ENCODE measurements at regions not wholly inside any gene's neighbourhood (a gene's known extent, or its start where the extent isn't known, plus 50 kb on each side); places are given as distances from the start of the nearest gene placed in this dataset.

DNA sequence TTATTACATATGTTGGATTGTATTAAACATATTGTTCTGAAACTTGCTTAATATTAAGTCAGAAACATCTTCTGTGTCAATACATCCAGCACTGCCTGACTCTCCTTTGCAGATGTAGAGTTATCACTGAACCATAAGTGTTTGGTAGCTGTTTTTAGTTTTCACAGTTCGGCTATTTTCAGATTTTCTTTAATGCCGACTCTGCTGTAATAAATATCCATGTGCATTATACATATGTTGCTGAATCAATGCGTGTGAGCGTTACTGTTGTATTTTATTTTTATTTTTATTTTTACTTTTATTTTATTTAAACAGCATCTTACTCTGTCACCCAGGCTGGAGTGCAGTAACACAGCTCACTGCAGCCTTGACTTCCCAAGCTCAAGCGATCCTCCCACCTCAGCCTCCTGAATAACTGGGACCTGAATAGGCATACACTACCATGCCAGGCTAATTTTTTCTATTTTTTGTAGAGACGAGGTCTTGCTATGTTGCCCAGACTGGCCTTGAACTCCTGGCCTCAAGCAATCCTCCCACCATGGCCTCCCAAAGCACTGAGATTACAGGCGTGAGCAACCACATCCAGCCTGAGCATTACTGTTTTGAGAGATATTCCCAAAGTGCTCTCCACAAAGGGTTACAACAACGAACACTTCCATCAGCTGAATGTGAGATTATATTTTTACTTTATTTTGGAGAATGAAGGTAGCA is 50.7 kb upstream of the NOCT start:
- Histone ChIP-seq H3K27me3 (ENCODE audit: control insufficient read depth, insufficient read depth, low read length) (no peaks in the 10 kb centered on the region), H3K36me3 (ENCODE audit: control insufficient read depth, insufficient read depth, low read length) (no peaks in the 10 kb centered on the region), H3K4me3 (ENCODE audit: low read depth, low read length) (no peak overlapping the region)
- TF ChIP-seq, protein P1, sequence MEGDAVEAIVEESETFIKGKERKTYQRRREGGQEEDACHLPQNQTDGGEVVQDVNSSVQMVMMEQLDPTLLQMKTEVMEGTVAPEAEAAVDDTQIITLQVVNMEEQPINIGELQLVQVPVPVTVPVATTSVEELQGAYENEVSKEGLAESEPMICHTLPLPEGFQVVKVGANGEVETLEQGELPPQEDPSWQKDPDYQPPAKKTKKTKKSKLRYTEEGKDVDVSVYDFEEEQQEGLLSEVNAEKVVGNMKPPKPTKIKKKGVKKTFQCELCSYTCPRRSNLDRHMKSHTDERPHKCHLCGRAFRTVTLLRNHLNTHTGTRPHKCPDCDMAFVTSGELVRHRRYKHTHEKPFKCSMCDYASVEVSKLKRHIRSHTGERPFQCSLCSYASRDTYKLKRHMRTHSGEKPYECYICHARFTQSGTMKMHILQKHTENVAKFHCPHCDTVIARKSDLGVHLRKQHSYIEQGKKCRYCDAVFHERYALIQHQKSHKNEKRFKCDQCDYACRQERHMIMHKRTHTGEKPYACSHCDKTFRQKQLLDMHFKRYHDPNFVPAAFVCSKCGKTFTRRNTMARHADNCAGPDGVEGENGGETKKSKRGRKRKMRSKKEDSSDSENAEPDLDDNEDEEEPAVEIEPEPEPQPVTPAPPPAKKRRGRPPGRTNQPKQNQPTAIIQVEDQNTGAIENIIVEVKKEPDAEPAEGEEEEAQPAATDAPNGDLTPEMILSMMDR (IDR thresholded peaks at IDR 0.05; ENCODE audit: insufficient read depth, low read length, severe bottlenecking) = no peak
- DNase-seq (ENCODE audit: low read depth) (no peak), FAIRE-seq (no peak)

DNA sequence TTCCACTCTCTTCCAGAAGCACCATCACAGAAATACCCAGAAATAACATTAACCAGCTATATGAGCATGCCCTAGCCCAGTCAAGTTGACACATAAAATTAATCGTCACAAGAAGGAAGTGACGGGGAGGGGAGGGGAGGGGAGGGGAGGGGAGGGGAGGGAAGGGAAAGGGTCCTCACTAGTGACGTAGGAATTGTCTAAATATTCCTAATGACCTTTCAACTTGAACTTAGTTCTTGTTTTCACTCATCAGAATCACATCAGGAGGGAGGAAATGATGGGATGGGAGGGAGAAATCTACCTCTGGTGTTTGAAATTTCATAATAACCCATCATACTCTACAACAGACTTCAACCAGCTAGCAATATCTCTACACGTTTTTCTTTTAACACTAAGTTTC is 52.2 kb upstream of the NOCT start:
- Histone ChIP-seq H3K36me3 (ENCODE audit: control insufficient read depth, insufficient read depth, low read length) (no peaks in the 10 kb centered on the region), H3K27me3 (ENCODE audit: control insufficient read depth, insufficient read depth, low read length) (no peaks in the 10 kb centered on the region), H3K4me3 (ENCODE audit: low read depth, low read length) (no peak overlapping the region)
- FAIRE-seq (no peak), DNase-seq (ENCODE audit: low read depth) (no peak)
- TF ChIP-seq, protein P1 (IDR thresholded peaks at IDR 0.05; ENCODE audit: insufficient read depth, low read length, severe bottlenecking) = no peak

DNA sequence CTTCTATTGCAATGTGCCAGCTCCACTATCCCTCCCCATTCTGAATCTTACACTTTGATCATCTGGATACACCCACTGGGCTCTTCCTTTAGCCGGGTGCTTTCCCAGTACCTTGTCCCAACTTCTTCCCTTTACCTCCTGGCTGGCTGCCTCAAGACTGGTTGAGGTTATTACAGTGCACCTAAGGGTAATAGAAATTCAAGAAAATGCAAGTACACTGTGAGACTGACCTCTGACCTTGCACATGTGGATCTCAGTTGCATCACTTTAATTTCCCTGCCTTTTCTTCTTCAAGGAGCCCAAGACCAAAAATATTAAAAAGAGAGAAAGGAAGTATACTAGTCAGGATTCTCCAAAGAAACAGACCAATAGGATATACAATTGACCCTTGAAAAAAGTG is 53.9 kb upstream of the NOCT start:
- H3K36me3 ChIP-seq (ENCODE audit: control insufficient read depth, insufficient read depth, low read length) = no peaks in the 10 kb centered on the region
- no peak for DNase-seq (ENCODE audit: low read depth)
- H3K4me3 ChIP-seq (ENCODE audit: low read depth, low read length) = no peak overlapping the region
- no peaks in the 10 kb centered on the region for H3K27me3 ChIP-seq (ENCODE audit: control insufficient read depth, insufficient read depth, low read length)
- TF ChIP-seq, protein P1 (IDR thresholded peaks at IDR 0.05; ENCODE audit: insufficient read depth, low read length, severe bottlenecking) = no peak
- no peak for FAIRE-seq

DNA sequence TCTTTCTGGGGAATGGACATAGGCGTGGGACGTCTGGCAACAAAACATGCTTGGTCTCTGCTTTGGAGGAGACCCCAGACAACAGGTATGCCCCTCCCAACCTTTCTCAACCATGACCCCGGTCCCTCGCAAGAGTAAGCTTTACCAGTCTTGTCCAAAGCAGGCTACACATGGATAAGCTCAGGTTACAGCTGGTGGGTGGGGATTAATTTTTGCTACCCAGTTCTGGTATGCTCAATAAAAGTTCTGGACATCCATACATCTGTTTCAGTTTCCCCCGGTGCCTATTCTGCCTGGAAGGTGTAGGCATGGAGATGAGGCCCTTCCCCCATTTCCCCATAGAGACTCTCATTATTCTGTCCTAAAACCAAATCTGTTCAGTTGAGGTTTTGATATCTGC is 54.5 kb upstream of the NOCT start:
- FAIRE-seq (no peak), DNase-seq (ENCODE audit: low read depth) (no peak)
- Histone ChIP-seq H3K27me3 (ENCODE audit: control insufficient read depth, insufficient read depth, low read length) (no peaks in the 10 kb centered on the region), H3K36me3 (ENCODE audit: control insufficient read depth, insufficient read depth, low read length) (no peaks in the 10 kb centered on the region), H3K4me3 (ENCODE audit: low read depth, low read length) (no peak overlapping the region)
- TF ChIP-seq, protein P1 (IDR thresholded peaks at IDR 0.05; ENCODE audit: insufficient read depth, low read length, severe bottlenecking) = no peak

DNA sequence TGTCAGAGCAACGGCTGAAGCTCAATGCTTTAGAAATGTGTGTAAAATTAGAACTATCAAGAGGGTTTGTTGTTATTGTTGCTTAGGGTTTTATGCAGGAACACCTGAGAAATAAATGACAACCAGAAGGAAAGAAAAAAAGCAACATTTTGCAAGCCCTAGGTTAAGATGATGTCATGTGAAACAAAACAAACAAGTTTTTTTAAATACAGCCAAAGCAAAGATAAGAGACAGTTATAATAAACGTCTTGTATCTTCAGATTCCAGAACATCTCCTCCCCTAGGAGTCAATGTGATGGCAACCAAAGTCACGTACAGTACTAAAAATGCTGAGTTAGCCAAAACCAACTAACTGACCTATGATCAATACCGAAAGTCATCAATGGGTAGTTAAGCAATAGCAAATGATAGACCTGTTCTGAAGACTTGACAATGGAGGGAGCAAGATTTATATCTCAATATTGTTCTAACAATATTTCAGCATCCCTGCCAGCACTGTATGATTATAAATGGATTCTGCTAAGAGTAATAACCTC is 55.3 kb upstream of the NOCT start:
- Histone ChIP-seq H3K4me3 (ENCODE audit: low read depth, low read length) (no peak overlapping the region), H3K36me3 (ENCODE audit: control insufficient read depth, insufficient read depth, low read length) (no peaks in the 10 kb centered on the region), H3K27me3 (ENCODE audit: control insufficient read depth, insufficient read depth, low read length) (no peaks in the 10 kb centered on the region)
- DNase-seq (ENCODE audit: low read depth) (no peak), FAIRE-seq (no peak)
- TF ChIP-seq, protein P1 (IDR thresholded peaks at IDR 0.05; ENCODE audit: insufficient read depth, low read length, severe bottlenecking) = no peak
